MG63 (cell line): ENCODE measurements at regions not wholly inside any gene's neighbourhood (a gene's known extent, or its start where the extent isn't known, plus 50 kb on each side); places are given as distances from the start of the nearest gene placed in this dataset.

Source experiments
- DNase-seq: peaks from one replicate; pipeline ENCODE4 v3.0.0-alpha.2; 2020
- H3K27me3 ChIP-seq: fragments of 250-450 bp; sonication (Bioruptor Pico); 2 replicates; pipeline ENCODE4 v1.5.1; 2020; ENCODE audit warnings: mild to moderate bottlenecking, moderate library complexity
- H3K36me3 ChIP-seq: fragments of 250-450 bp; sonication (Bioruptor Pico); 2 replicates; pipeline ENCODE4 v1.5.1; 2020; ENCODE audit warnings: mild to moderate bottlenecking, moderate library complexity
- H3K4me3 ChIP-seq: fragments of 250-450 bp; sonication (Bioruptor Pico); 2 replicates; pipeline ENCODE4 v1.5.1; 2020; ENCODE audit warnings: mild to moderate bottlenecking, moderate library complexity
- H3K9me3 ChIP-seq: fragments of 250-450 bp; sonication (Bioruptor Pico); 2 replicates; pipeline ENCODE4 v1.5.1; 2020; ENCODE audit warnings: mild to moderate bottlenecking, moderate library complexity

DNA sequence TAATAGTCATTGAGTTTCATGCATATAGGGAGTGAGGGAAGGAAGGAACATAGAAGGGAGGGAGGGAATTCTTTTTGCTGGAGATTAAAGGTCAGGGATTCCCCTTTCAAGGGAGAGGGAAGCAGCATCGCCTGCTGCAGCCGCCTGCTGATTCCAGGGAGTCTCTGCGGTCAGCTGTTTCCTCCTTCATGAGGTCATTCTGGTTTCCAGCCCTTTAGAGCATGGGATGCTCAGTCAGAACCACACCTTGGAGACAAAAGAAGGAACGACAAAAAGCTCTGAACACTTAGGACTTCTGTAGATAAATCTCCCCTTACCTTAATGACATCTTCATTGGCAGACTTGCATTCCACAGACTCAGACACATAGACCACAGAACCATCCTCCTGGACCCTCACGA, 923.0 kb upstream of the TMEM132C start:
- no peaks in the 10 kb centered on the region for H3K36me3 ChIP-seq
- no peak for DNase-seq

DNA sequence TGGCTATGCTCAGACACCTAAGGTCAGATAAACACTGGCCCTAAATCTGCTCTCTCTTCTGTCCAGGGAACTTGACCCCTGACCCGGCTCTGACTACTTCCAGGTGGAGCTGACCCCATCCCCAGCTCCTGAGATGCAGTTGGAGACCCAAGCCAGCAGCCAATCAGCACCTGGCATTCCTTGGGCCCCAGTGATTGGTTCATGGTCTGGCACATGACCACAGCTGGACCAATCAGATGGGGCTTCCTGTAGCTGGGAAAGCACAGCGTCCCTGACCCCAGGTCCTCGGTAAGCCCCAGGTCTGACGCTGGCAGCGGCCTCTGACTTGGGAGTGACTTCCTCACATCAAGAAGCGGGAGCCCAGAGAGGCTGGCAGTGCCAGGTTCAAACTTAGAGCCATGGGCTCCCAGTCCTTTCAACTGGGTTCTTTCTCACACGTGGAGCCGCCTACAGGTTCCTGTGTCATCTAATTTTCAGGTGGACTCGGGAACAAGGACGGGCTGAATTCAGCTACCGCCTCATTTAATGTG, 915.4 kb upstream of the TMEM132C start:
- H3K27me3 ChIP-seq: no peaks in the 10 kb centered on the region
- no peak for DNase-seq
- no peaks in the 10 kb centered on the region for H3K9me3 ChIP-seq
- no peak overlapping the region for H3K4me3 ChIP-seq
- H3K36me3 ChIP-seq: no peaks in the 10 kb centered on the region

More for the DNA sequence above, 923.0 kb upstream of the TMEM132C start:
- Histone ChIP-seq H3K9me3 (peaks cover 2% of the 10 kb centered on the region; the same call in 1 of the 2 replicates), H3K4me3 (no peak overlapping the region), H3K27me3 (no peaks in the 10 kb centered on the region)

DNA sequence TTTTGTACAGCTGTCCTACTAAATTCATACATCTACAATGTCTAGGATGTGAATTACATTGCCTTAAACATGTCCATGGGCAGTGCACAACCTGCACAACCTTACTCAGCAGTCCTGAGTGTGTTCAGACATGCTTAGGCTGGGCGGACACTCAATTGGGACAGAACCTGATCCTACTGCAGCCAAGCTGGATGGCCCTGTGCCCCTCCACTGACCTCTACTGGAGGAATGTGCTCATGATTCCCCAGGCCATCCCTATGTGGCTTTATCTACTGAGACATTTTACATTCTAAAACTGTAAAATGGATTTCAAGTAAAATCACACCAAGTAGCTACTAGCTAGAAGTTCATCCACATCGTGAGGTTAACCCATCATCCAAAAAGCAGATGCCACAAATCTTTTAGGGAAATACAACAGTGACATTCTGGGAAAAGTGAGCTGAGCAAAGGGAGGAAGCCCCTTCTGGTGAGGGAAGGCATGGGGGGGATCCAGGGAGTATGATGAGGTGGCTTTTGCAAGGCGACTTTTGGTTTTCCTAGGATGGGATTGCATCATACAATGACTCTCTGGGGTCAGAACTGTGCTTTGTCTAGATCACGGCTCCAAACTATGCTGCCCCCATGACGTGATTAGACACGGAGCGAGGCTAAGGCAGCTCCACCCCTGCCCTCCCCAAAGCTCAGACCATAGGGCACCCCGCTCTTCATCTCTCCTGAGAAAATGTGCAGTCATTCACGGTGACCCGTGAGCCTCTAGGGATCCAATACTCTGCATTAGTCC, 911.7 kb upstream of the TMEM132C start:
- DNase-seq: peak; percentile 9

DNA sequence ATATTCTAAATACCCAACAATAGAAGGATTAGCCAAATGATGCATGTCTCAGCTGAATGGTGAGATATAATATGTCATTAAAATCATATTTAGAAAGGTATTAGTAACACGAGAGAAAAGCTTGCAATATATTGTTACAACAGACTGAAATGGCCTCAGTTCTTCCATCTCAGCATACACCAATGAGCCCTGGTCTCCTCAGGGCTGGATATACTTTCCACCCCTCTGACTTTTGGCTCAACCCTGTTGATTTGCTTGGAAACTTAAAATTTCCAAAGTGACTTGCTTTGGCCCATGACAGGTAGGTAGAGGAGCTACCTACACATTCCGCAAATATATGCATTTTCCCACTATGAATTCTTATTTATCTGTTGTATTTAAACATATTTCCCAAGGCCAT, 908.1 kb upstream of the TMEM132C start:
- no peak for DNase-seq
- no peak overlapping the region for H3K4me3 ChIP-seq
- H3K9me3 ChIP-seq: no peaks in the 10 kb centered on the region
- H3K36me3 ChIP-seq: no peaks in the 10 kb centered on the region
- no peaks in the 10 kb centered on the region for H3K27me3 ChIP-seq

More for the DNA sequence above, 911.7 kb upstream of the TMEM132C start:
- H3K4me3 ChIP-seq: no peak overlapping the region
- no peaks in the 10 kb centered on the region for H3K9me3 ChIP-seq
- H3K36me3 ChIP-seq: no peaks in the 10 kb centered on the region
- no peaks in the 10 kb centered on the region for H3K27me3 ChIP-seq

DNA sequence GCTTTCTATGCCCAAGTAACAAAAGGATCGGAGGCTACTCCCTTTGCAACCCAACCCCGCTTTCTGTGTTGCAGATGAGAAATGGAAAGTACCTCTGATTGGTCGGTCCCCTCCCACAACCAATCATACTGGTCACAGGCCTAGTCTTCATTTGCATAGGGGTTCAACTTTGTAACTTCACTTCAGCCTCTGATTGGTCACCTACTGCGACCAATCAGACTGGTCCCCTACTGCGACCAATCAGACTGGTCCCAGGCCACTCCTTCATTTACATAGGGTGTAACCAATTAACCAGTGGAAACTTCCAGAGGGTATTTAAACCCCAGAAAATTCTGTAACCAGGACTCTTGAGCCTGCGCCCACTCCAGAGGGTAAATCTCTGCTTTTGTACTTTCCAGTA, 906.4 kb upstream of the TMEM132C start:
- H3K4me3 ChIP-seq: no peak overlapping the region

DNA sequence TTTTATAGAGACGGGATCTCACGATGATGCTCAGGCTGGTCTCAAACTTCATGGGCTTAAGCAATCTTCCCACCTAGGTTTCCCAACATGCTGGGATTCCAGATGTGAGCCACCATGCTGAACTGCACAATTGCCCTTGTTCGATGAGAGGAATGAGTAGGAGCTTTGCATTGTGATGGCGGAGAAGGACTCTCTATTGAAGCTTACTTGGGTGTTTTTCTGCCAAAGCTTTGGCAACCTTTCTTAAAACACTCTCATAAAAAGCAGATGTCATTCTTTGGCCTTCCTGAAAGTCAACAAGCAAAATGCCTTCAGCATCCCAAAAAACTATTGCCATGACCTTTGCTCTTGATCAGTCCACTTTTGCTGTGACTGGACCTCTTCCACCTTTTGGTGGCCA, 904.8 kb upstream of the TMEM132C start:
- H3K9me3 ChIP-seq: no peaks in the 10 kb centered on the region

More for the DNA sequence above, 906.4 kb upstream of the TMEM132C start:
- no peaks in the 10 kb centered on the region for H3K9me3 ChIP-seq
- no peaks in the 10 kb centered on the region for H3K36me3 ChIP-seq
- no peak for DNase-seq
- no peaks in the 10 kb centered on the region for H3K27me3 ChIP-seq

DNA sequence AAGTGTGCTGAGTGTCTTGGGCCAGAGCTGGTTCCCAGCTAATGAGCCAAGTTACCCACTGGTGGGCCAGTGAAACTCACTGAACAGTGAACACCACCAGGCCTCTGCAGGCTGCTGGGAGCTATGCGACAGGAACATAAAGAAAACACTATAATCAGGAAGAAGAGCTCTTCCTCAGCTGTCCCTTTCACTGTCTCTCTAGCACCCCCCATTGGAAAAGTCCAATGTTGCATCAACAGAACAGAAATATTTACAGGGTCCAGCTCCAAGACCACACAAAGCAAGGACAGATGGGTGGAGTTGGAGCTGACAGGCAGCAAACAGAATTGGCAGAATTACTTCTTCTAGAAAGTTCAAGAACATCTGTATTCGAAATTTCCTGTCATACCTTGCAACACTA, 903.6 kb upstream of the TMEM132C start:
- no peak for DNase-seq
- Histone ChIP-seq H3K9me3 (no peaks in the 10 kb centered on the region), H3K27me3 (no peaks in the 10 kb centered on the region), H3K36me3 (no peaks in the 10 kb centered on the region), H3K4me3 (no peak overlapping the region)

More for the DNA sequence above, 904.8 kb upstream of the TMEM132C start:
- Histone ChIP-seq H3K36me3 (no peaks in the 10 kb centered on the region), H3K4me3 (no peak overlapping the region), H3K27me3 (no peaks in the 10 kb centered on the region)
- DNase-seq: no peak

DNA sequence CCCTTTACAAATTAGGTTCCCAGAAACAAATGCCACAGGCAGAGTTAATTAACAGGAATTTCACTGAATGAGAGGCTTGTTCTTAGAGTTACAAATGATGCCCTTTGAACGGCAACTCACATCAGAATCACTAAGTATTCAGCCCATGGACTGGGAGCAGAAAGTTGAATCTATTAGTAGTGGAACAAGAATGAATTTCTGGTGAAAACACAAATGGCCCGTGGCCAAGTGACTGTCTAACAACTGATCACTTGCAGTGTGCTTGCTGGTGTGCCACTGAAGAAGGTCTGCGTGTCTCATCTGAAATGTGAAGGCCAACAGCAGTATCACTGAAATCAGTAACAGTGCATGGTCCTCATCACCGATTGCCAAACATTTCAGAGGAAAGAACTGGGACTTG, 893.4 kb upstream of the TMEM132C start:
- no peaks in the 10 kb centered on the region for H3K9me3 ChIP-seq
- no peak for DNase-seq

DNA sequence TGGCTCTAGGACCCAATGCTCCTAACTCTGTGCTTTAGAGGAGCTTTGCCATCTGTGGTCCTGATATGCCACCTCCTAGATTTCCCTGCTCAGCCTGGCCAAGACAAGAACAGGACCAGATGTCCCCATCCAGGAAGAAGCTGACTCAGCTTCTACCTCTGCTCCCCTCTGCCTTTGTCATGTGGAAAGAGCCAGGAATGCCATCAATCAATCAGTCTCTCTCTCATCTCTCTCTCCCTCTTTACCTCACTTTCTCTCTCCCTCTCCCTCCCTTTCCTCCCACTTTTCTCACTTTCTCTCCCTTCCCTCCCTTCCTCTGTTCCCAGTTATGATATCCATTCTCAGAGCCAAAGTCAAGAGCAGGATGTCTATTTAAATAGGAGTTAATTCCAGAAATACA, 892.5 kb upstream of the TMEM132C start:
- no peaks in the 10 kb centered on the region for H3K36me3 ChIP-seq

More for the DNA sequence above, 893.4 kb upstream of the TMEM132C start:
- no peak overlapping the region for H3K4me3 ChIP-seq
- H3K36me3 ChIP-seq: no peaks in the 10 kb centered on the region
- no peaks in the 10 kb centered on the region for H3K27me3 ChIP-seq

DNA sequence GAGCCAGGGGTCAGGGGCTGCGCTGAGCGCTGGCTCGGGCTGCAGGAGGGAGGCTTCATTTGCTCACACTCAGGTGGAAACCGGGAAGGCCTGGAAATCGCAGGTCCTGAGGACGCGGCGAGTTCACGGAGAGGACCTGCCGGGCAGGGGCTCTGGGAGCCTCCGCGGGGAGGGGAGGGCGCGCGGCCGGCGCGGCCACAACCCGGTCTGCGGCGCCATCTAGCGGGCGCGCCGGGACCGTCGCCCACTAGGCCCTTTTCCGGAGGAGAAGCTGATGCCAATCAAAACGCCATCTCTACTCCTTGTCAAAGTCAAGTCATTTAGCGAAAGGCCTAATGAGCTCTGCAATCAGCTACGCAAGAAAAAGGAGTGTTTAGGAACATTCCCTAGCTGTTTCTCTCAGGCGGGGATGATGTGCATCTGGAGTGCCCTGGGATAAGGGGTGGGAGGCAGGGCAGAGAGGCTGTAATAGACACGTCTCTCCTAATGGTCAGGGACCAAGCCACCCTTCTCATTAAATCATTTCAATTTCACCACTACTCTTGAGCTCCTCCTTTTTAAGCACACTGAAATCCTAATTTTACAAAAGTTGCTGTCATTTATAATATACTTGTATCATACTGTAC, 885.8 kb upstream of the TMEM132C start:
- Histone ChIP-seq H3K4me3 (peak overlapping the region; percentile 39), H3K9me3 (no peaks in the 10 kb centered on the region; the same call in 1 of the 2 replicates), H3K27me3 (no peaks in the 10 kb centered on the region), H3K36me3 (no peaks in the 10 kb centered on the region)
- peak; percentile 65 for DNase-seq

More for the DNA sequence above, 892.5 kb upstream of the TMEM132C start:
- Histone ChIP-seq H3K27me3 (no peaks in the 10 kb centered on the region), H3K9me3 (no peaks in the 10 kb centered on the region), H3K4me3 (no peak overlapping the region)
- DNase-seq: no peak

DNA sequence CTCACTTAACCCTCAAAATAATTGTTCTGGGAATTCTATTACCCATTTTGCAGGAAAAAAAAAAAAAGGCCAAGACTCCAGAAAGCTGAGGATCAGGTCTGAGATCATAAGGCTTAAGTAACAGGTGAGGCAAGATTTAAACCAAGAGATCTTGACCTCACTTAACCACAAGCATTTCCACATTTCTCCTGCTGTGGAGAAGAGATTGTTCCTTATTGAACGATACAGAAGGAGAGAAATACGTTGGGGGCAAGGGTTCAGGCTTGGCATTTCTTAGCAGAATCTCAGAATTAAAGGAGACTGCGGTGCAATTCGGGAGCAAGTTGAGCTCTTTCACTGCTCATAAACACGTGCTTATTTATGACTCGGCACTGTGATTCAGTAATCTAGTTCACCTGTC, 885.3 kb upstream of the TMEM132C start:
- DNase-seq: no peak

DNA sequence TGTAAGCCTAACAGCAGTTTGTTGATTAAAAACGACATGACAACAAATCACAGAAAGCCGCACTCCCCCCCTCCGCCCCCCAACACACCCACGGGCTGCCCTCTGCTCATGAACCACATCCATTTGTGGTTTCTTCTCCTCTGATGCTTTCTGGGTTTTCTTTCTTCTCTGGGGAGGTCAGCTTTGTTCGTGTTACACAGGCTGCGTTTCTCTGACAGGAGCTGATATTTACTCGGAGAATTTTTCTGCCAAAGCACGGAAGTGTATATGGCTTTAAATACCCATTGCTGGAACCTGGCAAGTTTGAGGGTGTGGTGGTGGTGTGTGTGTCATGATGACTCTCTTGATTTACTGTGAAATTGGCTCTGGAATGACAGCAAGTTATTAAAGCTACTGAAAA, 883.7 kb upstream of the TMEM132C start:
- peak; percentile 80 for DNase-seq
- no peaks in the 10 kb centered on the region for H3K27me3 ChIP-seq
- no peaks in the 10 kb centered on the region for H3K36me3 ChIP-seq
- no peaks in the 10 kb centered on the region; the same call in 1 of the 2 replicates for H3K9me3 ChIP-seq
- peak overlapping the region; percentile 24 for H3K4me3 ChIP-seq

More for the DNA sequence above, 885.3 kb upstream of the TMEM132C start:
- Histone ChIP-seq H3K27me3 (no peaks in the 10 kb centered on the region), H3K36me3 (no peaks in the 10 kb centered on the region), H3K4me3 (no peak overlapping the region), H3K9me3 (no peaks in the 10 kb centered on the region; the same call in 1 of the 2 replicates)

DNA sequence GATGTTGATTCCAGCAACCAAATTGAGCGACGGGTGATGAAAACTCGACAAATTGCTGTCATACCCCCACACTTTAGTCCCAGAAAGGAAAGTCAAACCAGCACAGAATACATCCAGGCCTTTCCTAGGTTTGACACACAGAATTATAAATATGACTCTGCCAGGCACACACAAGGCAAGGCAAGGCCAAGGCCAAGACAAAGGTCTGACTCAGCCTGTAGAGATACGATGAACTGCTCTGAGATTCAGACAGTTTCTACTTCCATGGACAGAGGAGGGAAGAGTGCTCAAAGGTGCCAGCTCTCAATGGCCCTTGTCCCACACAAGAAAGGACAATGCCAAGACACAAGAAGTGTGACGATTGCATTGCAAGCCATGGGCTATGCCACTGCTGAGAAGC, 880.2 kb upstream of the TMEM132C start:
- Histone ChIP-seq H3K4me3 (no peak overlapping the region), H3K27me3 (no peaks in the 10 kb centered on the region), H3K9me3 (no peaks in the 10 kb centered on the region; the same call in 1 of the 2 replicates), H3K36me3 (no peaks in the 10 kb centered on the region)
- no peak for DNase-seq

DNA sequence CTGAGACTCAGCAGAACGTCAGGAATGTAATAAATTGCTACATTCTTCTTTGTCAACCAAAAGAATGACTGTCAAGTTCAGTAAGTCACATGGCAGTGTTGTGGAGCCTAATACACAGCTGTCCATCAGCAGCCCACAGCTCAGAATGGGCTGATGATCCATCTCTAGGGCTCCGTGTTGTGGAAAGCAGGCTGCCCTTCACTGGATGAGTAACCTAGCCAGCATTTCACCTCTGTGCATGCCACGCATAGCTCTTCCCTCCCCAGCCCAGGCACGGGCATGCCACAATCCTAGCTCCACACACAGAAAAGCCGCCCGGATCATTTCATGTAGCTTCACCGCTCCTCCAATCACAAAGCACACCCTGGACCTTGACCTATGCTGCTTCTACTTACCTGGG, 878.0 kb upstream of the TMEM132C start:
- H3K27me3 ChIP-seq: no peaks in the 10 kb centered on the region
- no peaks in the 10 kb centered on the region; the same call in 1 of the 2 replicates for H3K9me3 ChIP-seq
- H3K4me3 ChIP-seq: no peak overlapping the region
- no peak for DNase-seq
- no peaks in the 10 kb centered on the region for H3K36me3 ChIP-seq

DNA sequence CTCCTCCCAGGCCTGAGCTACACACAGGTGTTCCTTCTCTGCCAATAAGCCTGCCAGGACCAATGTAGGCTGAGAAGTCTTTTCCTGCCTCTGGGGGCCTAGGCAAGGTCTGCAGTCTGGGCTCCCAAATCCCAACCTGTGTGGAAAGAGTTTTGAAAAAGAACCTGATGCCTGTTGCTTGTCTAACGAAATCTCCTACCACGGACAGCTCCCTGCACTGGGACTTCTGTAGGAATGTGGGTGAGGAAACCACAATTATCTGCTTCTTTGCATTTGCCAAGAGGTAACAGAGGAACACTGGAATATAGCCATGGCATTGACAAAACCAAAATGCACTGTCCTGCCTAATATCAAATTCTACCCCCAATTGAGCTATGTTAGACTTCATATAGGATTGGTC, 877.0 kb upstream of the TMEM132C start:
- H3K36me3 ChIP-seq: no peaks in the 10 kb centered on the region
- DNase-seq: peak; percentile 60
- H3K9me3 ChIP-seq: no peaks in the 10 kb centered on the region
- H3K4me3 ChIP-seq: no peak overlapping the region
- no peaks in the 10 kb centered on the region for H3K27me3 ChIP-seq

DNA sequence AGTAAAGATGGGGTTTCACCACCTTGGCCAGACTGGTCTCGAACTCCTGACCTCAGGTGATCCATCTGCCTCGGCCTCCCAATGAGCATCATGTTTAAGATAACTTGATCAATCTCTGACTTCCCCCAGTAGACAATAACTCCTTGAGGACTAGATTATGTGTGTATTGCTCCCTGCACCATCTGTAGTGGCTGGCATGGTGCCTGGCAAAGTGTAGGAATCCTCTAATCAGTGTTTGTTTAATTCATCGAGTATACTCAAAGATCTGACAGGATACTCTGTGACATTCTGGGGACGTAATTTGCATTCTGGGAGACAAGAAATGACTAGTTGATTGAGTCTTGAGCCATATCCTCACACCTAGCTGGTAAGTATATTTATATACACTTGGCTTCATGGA, 873.5 kb upstream of the TMEM132C start:
- Histone ChIP-seq H3K9me3 (no peaks in the 10 kb centered on the region), H3K36me3 (no peaks in the 10 kb centered on the region), H3K27me3 (no peaks in the 10 kb centered on the region), H3K4me3 (no peak overlapping the region)
- no peak for DNase-seq

DNA sequence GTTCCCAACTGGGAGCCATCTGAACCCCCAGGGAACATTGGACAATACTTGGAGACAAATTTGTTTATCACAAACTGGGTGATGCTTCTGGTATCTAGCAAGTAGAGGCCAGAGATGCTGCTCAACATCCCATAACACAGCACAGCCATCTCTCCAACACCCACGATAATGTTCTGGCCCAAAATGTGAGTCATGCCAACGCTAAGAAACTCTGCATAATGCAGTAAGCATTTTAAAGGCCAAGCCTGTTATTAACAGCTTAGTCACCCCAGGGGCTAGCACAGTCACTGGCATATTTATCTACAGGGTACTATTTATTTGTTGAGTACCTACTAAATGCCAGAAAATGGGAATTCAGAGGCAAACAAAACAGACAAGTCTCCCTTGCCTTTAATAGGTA, 873.1 kb upstream of the TMEM132C start:
- no peaks in the 10 kb centered on the region for H3K36me3 ChIP-seq
- H3K4me3 ChIP-seq: no peak overlapping the region
- H3K9me3 ChIP-seq: no peaks in the 10 kb centered on the region
- DNase-seq: peak; percentile 86
- no peaks in the 10 kb centered on the region for H3K27me3 ChIP-seq
